GM18508 (cell line): ENCODE measurements at regions not wholly inside any gene's neighbourhood (a gene's known extent, or its start where the extent isn't known, plus 50 kb on each side); places are given as distances from the start of the nearest gene placed in this dataset.

Source experiments
- ATAC-seq: cut with Tn5 transposase; IDR thresholded peaks from one replicate; pipeline ENCODE4 v1.9.1; 2021; ENCODE audit warnings: moderate number of reproducible peaks; ENCODE audit not compliant: insufficient read depth, unreplicated experiment

DNA sequence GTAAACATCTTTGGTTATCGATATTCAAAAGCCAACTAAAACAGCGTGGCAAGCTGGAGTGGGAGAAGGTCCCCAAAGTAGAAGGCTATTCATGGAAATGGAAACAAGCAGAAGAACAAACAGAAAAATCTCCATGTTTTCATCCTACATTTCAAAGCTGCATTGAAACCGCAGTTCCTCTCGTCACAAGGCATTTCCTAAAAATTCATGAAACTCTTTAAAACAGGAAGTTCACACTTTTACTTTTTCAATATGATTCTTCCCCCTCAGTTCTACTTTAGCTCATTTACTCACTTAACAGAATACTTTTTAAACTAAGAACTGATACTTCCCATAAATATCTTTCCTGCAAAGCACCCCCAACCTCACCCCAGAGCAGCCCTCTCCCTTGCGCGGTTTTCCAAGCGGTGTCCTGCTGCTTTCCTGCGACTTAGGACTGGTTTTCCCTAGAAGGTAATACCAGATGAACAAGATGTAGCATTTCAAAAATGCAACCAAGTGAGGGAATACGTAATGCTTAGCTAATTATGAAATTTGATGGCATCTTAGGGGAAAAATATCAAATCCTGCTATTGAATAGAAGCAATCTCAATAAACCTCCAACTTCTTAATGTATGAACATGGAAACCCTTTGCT is 228.3 kb upstream of the PKN2 start:
- no peak for ATAC-seq

DNA sequence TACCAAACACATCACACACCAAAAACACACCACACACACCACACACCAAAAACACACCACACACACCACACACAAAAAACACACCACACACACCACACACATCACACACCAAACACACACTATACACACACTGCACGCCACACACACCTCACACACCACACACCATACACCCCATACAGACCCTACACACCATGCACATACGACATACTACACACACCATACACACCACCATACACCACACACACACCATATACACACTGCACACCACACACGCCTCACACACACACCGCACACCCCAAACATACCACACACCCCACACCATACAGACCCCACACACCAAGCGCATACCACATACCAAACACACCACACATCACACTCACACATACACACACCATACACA is 226.9 kb upstream of the PKN2 start:
- ATAC-seq = no peak

GRCh38 chr1:88461007-88461406 is 223.1 kb upstream of the PKN2 start:
- no peak for ATAC-seq

DNA sequence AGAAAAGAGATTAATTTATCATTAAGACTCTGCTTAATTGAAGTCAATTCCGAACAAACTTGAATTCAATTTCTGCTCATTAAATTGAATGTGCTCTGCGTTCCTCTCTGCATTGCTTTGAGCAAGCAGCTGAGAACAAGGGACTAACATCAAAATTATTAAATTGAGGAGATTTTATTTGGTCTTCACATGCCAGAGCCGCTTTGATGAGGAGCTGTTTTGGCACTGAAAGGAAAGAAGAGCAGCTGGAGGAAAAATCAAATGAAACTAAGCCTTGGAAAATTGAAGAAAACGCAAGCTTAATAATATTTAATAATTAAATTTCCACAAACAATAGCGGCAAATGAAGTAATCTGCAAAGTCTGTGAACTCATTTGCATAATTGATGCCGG is 222.0 kb upstream of the PKN2 start:
- ATAC-seq = no peak

GRCh38 chr1:88462488-88463261 is 221.4 kb upstream of the PKN2 start:
- no peak for ATAC-seq

GRCh38 chr1:88463401-88463985 is 220.6 kb upstream of the PKN2 start:
- no peak for ATAC-seq

- no peak for ATAC-seq
These were observed 218.1 kb upstream of the PKN2 start for GRCh38 chr1:88466011-88466410.

GRCh38 chr1:88466899-88467580 is 217.0 kb upstream of the PKN2 start:
- ATAC-seq = no peak

DNA sequence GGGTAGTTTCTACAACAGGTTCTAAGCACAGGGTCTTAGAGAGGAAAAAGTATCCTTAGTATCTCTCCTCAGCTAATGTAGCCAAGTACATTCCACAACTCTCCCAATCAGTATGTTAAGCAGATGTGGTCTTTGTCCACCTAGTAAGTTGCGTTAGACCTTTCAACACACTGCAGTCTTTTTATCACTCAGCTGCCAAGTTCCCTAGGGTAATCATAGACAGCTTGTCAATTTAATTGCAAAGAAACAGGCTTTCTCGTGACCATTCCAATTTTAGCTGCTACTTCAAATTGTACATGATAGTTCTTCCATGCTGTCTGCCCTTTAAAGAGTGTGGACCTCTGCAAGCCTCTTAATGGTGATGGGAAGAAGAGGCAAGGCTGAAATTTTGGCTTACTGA is 211.8 kb upstream of the PKN2 start:
- no peak for ATAC-seq

DNA sequence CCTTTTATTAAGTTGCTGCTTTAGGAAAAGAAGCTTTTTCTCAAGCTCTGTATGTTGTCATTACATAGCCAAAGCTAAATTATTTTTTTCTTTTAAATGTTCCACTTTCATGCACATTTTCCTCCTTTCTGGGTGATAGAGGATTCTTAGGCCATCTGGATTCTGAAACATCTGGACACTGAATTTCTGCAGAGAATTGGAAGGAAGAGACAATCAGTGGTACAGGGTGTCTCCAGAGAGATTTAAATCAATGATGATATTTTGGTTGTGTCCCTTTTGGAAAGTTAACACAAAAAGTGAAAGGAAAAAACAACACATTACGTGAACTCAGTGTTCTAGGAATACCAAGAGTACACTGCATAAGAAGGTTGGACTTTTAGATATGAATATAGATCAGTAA is 211.4 kb upstream of the PKN2 start:
- no peak for ATAC-seq

DNA sequence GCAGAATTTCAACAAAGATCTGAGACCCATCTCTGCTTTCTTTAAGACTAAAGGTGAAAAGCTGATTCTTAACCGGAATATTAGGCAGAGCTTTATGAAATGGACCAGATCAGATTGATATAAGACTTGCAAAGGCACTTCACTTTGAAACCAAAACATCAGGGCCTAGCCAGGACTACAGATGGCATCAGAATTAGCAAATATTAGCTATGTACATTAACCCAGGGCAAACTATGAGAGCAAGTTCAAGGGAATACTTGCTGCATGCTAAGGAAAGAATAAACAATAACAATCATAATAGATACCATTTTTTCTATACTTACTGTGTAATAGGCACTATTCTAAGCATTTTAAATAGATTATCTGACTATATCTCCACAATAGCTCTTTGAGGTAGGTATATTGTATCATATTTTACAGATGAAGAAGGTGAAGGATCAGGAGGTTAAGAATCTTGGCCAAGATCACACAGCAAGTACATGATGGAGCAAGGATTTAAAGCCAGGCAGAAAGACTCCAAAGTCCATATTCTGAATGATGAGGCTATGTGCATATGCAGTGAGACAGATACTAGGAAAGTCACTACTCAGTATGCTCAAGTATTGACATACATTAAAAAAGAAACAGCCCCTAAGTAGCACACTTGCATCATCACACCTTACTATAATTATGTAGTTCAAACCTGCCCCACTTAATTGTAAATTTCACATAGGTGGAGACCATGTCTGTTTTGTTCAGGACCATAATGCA is 209.3 kb upstream of the PKN2 start:
- ATAC-seq = no peak

GRCh38 chr1:88484881-88485280 is 199.2 kb upstream of the PKN2 start:
- no peak for ATAC-seq

DNA sequence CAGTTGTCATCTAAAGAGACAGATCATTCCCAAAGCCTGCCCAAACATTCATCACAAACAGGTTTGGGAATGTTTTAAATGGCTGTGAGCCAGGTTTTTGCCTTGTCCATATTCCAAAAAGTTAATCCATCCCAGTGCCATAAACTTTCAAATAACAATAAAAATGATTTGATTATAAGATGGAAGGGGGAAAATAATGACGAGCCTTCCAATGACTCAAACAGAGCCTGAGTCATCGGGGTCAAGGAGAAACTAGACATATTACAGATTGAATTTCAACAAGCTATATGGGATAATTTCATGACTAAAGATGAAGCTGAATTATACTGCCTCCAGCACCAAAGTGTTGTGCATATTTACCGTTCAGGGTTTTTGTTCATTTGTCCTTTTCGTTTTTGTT is 195.8 kb upstream of the PKN2 start:
- no peak for ATAC-seq

DNA sequence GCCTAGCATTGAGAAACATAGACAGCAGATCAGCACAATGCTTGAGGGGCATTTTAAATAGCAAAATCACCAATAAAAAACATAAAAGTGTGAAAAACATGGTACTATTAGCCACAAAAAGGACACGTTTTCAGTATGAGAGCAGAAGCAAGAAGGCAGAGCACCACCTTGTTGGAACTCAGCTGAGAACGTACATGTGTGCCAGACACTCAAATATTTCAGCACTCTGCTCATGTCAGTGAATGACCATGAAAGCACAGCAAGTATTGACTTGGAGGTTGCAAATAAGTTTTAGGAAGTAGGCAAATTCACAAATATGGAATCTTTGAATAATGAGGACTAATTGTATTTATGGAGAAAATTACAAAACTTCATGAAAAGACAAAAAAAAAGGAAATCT is 193.4 kb upstream of the PKN2 start:
- ATAC-seq = no peak

DNA sequence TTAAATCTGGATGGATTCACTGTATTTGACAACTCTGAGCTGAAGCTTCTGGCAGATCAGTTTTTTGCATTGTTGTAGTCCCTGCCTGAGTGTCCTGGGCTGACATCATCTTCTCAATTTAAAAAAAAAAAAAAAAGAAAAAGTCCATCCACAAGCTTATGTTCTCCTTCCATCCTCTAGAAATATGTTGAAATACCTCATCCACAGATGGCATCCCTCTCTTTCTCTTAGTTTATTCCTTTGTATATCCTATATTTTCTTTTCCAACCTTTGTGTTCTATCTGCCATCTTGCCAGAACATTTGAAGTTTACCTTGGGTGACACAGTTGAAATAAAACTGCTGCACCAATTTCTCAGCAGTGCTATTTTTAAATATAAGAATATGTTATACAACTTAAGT is 184.4 kb upstream of the PKN2 start:
- no peak for ATAC-seq

- ATAC-seq = no peak
These were observed 181.2 kb upstream of the PKN2 start for GRCh38 chr1:88502886-88503285.

GRCh38 chr1:88503646-88504045 is 180.4 kb upstream of the PKN2 start:
- ATAC-seq = no peak

GRCh38 chr1:88504601-88505000 is 179.5 kb upstream of the PKN2 start:
- ATAC-seq = no peak

GRCh38 chr1:88509379-88509778 is 174.7 kb upstream of the PKN2 start:
- no peak for ATAC-seq

GRCh38 chr1:88514544-88515060 is 169.5 kb upstream of the PKN2 start:
- ATAC-seq = no peak
